GM12873 (cell line): ENCODE measurements at regions not wholly inside any gene's neighbourhood (a gene's known extent, or its start where the extent isn't known, plus 50 kb on each side); places are given as distances from the start of the nearest gene placed in this dataset.

Source experiments
- TF ChIP-seq, protein P1 (sequence below): IDR thresholded peaks from 2 replicates; pipeline ENCODE4 v1.5.1; 2012; ENCODE audit warnings: low read depth, mild to moderate bottlenecking, moderate library complexity, low read length, control low read depth; ENCODE audit not compliant: insufficient read depth; ENCODE audit errors: missing control alignments

DNA sequence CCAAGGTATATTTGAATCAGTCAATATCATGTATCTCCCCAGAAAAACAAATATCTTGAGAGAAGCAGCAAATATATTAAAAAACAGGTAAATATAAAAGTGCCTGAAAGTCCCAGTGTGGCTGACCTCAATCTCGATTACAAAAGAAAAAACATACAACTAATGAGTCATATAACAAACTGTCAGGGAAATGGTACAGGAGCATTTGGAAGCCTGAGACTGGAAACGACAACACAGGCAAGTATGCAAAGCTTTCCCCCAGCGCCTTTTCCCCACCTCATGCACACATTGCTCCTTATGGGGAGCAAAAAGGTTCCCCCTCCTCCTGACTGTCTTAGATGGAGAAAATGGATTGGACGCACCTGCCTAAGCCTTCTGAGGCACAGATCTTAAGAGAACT, 230.7 kb downstream of the TMX3 start:
- TF ChIP-seq, protein P1, sequence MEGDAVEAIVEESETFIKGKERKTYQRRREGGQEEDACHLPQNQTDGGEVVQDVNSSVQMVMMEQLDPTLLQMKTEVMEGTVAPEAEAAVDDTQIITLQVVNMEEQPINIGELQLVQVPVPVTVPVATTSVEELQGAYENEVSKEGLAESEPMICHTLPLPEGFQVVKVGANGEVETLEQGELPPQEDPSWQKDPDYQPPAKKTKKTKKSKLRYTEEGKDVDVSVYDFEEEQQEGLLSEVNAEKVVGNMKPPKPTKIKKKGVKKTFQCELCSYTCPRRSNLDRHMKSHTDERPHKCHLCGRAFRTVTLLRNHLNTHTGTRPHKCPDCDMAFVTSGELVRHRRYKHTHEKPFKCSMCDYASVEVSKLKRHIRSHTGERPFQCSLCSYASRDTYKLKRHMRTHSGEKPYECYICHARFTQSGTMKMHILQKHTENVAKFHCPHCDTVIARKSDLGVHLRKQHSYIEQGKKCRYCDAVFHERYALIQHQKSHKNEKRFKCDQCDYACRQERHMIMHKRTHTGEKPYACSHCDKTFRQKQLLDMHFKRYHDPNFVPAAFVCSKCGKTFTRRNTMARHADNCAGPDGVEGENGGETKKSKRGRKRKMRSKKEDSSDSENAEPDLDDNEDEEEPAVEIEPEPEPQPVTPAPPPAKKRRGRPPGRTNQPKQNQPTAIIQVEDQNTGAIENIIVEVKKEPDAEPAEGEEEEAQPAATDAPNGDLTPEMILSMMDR, result no peak

DNA sequence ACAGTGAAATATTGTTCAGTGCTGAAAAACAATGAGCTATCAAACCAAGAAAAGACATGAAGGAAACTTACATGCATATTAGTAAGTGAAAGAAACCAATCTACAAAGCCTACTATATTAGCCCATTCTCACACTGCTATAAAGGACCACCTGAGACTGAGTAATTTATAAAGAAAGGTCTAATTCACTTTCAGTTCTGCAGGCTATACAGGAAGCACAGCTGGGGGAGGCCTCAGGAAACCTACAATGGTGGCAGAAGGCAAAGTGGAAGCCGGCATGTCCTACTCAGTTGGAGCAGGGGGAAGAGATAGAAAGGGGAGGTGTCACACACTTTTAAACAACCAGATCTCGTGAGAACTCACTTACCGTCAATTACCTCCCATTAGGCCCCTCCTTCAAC, 232.1 kb downstream of the TMX3 start:
- TF ChIP-seq, protein P1, result no peak

DNA sequence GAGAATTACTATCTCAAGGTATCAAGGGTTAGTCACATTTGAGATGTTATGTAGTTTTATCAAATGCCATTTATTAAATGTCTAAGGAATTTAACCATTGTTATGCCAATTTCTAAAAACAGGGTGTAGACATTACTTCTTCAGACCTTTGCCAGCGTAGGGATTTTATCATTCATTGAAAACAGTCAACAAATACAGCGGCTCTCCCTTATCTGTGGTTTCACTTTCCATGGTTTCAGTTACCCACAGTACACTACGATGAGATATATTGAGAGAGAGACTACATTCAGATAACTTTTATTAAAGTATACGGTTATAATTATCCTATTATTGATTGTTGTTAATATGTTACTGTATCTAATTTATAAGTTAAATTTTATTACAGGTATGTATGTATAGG, 234.7 kb downstream of the TMX3 start:
- TF ChIP-seq, protein P1, result no peak

DNA sequence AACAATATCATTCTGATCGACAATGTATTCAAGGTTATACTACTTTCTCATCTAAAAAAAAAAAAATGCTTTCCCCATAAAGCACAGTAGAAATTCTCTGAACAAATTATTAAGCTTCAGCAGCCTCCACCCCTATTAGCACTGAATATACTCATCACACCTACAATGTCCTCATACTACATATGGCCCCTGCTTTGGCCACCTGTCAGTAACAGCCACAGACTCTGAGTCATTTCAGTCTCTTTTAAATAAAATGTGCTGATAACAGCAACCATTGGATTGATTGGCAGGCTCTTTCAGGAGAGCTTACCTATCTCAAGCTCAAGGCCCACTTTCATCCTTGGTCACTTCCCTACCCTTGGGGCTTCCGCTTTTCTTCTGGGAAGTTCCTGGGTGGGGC, 236.7 kb downstream of the TMX3 start:
- TF ChIP-seq, protein P1, result no peak

DNA sequence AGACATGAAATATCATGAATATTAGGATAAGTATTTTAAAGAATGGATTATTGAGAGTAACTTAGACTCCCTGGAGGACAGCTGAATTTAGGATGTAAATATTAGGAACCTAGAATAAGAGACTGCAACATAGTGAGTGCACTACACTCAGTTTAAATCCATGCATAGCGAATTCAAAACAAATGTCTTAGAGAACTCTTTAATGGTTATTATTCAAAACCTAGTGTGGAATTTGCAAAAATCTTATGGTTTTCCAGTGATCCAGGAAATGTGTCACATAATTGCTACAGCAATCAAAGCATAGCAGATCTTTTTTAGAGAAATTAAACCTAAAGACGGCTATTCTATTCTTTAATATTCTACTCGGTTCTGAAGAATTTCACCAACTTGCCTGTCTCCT, 239.0 kb downstream of the TMX3 start:
- TF ChIP-seq, protein P1, result no peak

DNA sequence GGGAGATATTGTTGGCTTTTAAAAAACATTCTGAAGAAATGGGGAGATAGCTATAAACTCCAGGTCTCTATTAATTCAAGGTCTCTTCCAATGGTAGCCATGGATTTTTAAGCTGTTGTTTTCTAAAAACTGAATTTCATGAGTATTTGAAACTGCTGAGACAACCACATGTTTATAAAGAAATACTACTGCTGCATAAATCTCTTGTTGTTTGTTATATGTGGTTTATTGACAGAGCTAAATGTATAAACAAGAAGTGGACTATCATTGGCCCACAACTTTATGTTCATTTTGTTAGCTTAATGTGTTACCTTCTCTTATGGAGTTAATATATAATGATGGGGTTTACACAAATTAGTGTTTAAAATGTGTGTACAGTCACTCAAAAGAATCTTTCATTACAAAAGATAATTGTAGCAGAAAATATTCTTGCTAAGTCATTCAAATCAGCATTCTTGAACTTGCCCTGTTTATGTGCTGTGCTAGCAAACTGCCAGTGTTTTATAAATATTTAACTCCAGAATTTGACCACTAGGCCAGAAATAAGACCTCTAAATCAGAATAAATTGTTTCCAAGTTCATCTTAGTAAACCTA, 242.1 kb downstream of the TMX3 start:
- TF ChIP-seq, protein P1, result no peak

DNA sequence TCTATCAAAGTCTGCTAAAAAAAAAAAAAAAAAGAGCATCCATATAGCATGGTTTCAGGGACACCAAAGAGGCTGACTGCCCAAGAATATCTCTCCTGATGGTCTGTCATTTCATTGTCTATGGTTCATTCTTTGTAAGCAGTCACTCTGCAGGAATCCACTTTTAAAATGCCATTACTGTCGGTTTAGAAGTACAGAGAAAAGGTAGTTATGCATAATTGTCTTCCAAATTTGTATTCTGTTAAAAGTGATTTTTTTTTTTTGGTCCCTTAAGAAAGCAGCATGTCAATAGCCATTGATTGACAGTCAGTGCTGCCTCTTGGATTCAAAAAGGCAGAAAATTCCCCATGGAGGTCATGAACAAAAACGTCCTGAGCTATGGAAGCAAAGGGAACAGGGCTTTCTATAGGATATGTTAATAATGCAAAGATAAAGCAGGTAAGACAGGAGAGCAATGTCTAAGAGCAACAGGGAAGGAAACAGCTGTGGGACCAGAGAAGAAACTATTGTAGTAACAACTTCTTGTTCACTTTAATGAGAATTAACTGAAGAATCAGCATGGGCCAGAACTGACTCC, 245.8 kb downstream of the TMX3 start:
- TF ChIP-seq, protein P1, result no peak

DNA sequence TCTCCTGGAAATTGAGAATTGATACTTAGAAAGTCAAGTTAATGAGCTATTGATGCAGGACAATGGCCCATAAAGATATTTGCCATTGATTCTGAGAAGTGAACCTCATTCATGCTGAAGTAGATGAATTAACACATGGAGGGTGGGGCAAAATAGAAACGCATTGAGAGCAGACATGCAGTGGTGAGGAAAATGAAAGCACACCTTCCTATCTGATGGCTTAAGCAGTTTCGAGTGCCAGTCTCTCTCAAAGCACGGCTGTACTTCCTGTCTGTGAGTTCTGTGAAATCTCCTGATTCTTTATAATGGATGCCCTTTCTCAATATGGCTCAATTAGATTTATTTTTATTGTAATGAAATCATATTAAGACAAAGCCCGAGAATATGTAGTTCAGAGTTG, 247.0 kb downstream of the TMX3 start:
- TF ChIP-seq, protein P1, result no peak
